Smooth muscle cell (in vitro differentiated cells): ENCODE measurements at regions not wholly inside any gene's neighbourhood (a gene's known extent, or its start where the extent isn't known, plus 50 kb on each side); places are given as distances from the start of the nearest gene placed in this dataset.
"Not testable (repeated sequence)": the region's sequence is repeated elsewhere in the genome, so short reads cannot be mapped to it uniquely, and the experiment has no call there.

Experiments used
- DNase-seq: peaks from one replicate; lab custom pipeline; 2025; ENCODE audit not compliant: unreplicated experiment; lab: John Stamatoyannopoulos, UW
- H2AFZ ChIP-seq: fragments of 200-600 bp; sonication (generic); 2 replicates; pipeline ENCODE4 v1.6.0; 2016; ENCODE audit warnings: antibody characterized with exemption, low read depth, mild to moderate bottlenecking
- H3F3A ChIP-seq: fragments of 200-600 bp; sonication (generic); 2 replicates; pipeline ENCODE4 v1.6.0; 2017; ENCODE audit warnings: antibody characterized with exemption, low read depth
- H3K27ac ChIP-seq: fragments of 200-600 bp; sonication (generic); 2 replicates; pipeline ENCODE4 v1.5.1; 2016; ENCODE audit warnings: low read depth, mild to moderate bottlenecking
- H3K27me3 ChIP-seq: fragments of 200-600 bp; sonication (generic); 2 replicates; pipeline ENCODE4 v1.6.1; 2016; ENCODE audit warnings: low read depth, mild to moderate bottlenecking
- H3K36me3 ChIP-seq: fragments of 200-600 bp; sonication (generic); 2 replicates; pipeline ENCODE4 v1.5.1; 2016; ENCODE audit warnings: low read depth
- H3K4me1 ChIP-seq: fragments of 200-600 bp; sonication (generic); 2 replicates; pipeline ENCODE4 v1.5.1; 2016; ENCODE audit warnings: low read depth
- H3K4me2 ChIP-seq: fragments of 200-600 bp; sonication (generic); 2 replicates; pipeline ENCODE4 v1.6.0; 2016; ENCODE audit warnings: mild to moderate bottlenecking
- H3K4me3 ChIP-seq: fragments of 200-600 bp; sonication (generic); 2 replicates; pipeline ENCODE4 v1.5.1; 2016; ENCODE audit warnings: mild to moderate bottlenecking
- H3K79me2 ChIP-seq: fragments of 200-600 bp; sonication (generic); 2 replicates; pipeline ENCODE4 v1.6.0; 2016; ENCODE audit warnings: low read depth, mild to moderate bottlenecking
- H3K9ac ChIP-seq: fragments of 200-600 bp; sonication (generic); 2 replicates; pipeline ENCODE4 v1.6.0; 2016; ENCODE audit warnings: low read depth
- H3K9me3 ChIP-seq: fragments of 200-600 bp; sonication (generic); replicated peaks from 2 replicates; pipeline ENCODE4 v1.5.1; 2016; ENCODE audit warnings: low read depth
- H4K20me1 ChIP-seq: fragments of 200-600 bp; sonication (generic); 2 replicates; pipeline ENCODE4 v1.6.0; 2016; ENCODE audit warnings: low read depth
- WGBS: methylation state at CpG from one replicate; pipeline ENCODE4 v1.1.7; 2016; ENCODE audit warnings: low lambda C conversion rate; 5-methylcytosine and 5-hydroxymethylcytosine counted together
- TF ChIP-seq, protein P1 (sequence below): fragments of 200-600 bp; sonication (generic); IDR thresholded peaks from 2 replicates; pipeline ENCODE4 v1.5.1; 2017; ENCODE audit warnings: borderline replicate concordance, mild to moderate bottlenecking, antibody characterized with exemption; ENCODE audit not compliant: insufficient read depth, poor library complexity, severe bottlenecking

DNA sequence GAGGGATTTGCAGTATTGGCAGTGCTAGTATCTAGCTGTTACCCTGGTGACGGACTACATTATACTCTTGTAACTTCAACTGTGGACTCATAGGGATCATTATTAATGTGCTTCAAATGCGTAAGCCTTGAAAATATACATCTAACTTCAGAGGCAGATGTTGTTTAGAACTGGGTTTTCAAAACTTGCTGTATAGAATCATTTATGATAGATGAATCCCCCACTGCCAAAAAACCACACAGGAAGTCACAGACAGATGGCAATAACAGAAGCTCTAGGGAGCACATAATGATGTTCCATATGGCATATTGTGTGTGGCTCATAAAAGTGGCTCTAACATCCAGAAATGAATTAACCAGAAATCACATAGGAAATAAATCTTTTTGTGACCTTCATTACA lies 62.3 kb upstream of the RELL1 start:
- Histone ChIP-seq H3F3A (no peaks in the 10 kb centered on the region), H3K4me2 (no peak overlapping the region), H3K27me3 (no peaks in the 10 kb centered on the region), H3K4me1 (no peaks in the 10 kb centered on the region), H3K9me3 (no peaks in the 10 kb centered on the region), H3K36me3 (no peaks in the 10 kb centered on the region), H2AFZ (no peak overlapping the region), H3K79me2 (no peaks in the 10 kb centered on the region), H3K4me3 (no peak overlapping the region), H4K20me1 (no peaks in the 10 kb centered on the region), H3K27ac (no peak overlapping the region), H3K9ac (no peak overlapping the region)
- WGBS, result 92% methylated on average over 2 of the region's 2 CpGs
- TF ChIP-seq, protein P1, sequence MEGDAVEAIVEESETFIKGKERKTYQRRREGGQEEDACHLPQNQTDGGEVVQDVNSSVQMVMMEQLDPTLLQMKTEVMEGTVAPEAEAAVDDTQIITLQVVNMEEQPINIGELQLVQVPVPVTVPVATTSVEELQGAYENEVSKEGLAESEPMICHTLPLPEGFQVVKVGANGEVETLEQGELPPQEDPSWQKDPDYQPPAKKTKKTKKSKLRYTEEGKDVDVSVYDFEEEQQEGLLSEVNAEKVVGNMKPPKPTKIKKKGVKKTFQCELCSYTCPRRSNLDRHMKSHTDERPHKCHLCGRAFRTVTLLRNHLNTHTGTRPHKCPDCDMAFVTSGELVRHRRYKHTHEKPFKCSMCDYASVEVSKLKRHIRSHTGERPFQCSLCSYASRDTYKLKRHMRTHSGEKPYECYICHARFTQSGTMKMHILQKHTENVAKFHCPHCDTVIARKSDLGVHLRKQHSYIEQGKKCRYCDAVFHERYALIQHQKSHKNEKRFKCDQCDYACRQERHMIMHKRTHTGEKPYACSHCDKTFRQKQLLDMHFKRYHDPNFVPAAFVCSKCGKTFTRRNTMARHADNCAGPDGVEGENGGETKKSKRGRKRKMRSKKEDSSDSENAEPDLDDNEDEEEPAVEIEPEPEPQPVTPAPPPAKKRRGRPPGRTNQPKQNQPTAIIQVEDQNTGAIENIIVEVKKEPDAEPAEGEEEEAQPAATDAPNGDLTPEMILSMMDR, result no peak
- no peak for DNase-seq

DNA sequence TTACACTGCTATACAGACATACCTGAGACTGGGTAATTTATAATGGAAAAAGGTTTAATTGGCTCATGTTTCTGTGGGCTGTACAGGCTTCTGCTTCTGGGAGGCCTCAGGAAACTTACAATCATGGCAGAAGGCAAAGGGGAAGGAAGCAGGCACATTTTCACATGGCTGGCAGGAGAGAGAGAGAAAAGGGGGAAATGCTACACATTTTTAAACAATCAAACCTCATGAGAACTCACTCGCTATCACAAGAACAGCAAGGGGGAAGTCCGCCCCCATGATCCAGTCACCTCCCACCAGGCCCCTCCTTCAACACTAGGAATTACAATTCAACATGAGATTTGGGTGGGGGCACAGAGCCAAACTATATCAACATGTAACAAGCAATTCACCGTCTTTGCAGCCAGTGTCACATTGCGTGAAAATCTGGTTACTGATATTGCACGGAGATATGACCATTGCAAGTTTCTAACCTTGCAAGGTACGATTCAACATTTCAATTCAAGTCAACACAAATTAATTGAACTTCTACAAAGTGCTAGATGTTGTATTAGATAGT lies 61.7 kb upstream of the RELL1 start:
- H3K9me3 ChIP-seq, result no peaks in the 10 kb centered on the region
- WGBS, result 79% methylated on average over 6 of the region's 6 CpGs

GRCh38 chr4:37746852-37747251 lies 60.7 kb upstream of the RELL1 start:
- not testable (repeated sequence) for H3K36me3 ChIP-seq, H3K4me3 ChIP-seq, H3F3A ChIP-seq, DNase-seq, H4K20me1 ChIP-seq, H3K9me3 ChIP-seq, H3K27me3 ChIP-seq, H3K27ac ChIP-seq, H3K4me1 ChIP-seq, H2AFZ ChIP-seq, H3K79me2 ChIP-seq, H3K9ac ChIP-seq, H3K4me2 ChIP-seq
- 74% methylated on average over 5 of the region's 5 CpGs for WGBS

More for the DNA sequence above, 61.7 kb upstream of the RELL1 start:
- Histone ChIP-seq H3F3A (no peaks in the 10 kb centered on the region), H3K4me2 (no peak overlapping the region), H2AFZ (no peak overlapping the region), H3K79me2 (no peaks in the 10 kb centered on the region), H3K4me3 (no peak overlapping the region), H3K27me3 (no peaks in the 10 kb centered on the region), H3K9ac (no peak overlapping the region), H3K36me3 (no peaks in the 10 kb centered on the region), H3K4me1 (no peaks in the 10 kb centered on the region), H3K27ac (no peak overlapping the region), H4K20me1 (no peaks in the 10 kb centered on the region)
- TF ChIP-seq, protein P1, result no peak
- DNase-seq, result no peak

DNA sequence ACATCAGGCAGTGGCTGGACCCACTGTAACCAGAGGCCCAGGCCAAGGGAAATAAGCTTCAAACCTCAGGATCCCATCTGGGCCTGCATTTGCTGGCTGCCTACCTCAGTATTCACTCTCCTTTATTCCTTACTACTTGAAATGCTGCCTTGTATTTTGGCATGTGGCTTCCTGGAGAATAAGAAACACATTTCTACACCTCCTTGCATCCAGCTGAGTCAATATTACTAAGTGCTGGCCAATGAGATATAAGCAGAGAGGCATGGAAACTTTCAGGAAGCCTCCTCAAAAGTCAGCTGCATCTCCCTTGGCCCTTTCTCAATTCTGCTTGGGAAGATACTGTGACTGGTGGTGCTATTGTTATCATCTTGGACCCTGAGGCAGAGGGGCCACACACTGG lies 59.8 kb upstream of the RELL1 start:
- Histone ChIP-seq H3K36me3 (no peaks in the 10 kb centered on the region), H2AFZ (no peak overlapping the region), H3K9me3 (no peaks in the 10 kb centered on the region), H3K79me2 (no peaks in the 10 kb centered on the region), H3K27ac (no peak overlapping the region), H3K27me3 (no peaks in the 10 kb centered on the region), H3K4me3 (no peak overlapping the region), H3K9ac (no peak overlapping the region), H3K4me1 (no peaks in the 10 kb centered on the region), H3F3A (no peaks in the 10 kb centered on the region), H3K4me2 (no peak overlapping the region), H4K20me1 (no peaks in the 10 kb centered on the region)
- no peak for DNase-seq
- TF ChIP-seq, protein P1, result no peak
